ENCODE measurements at regions not wholly inside any gene's neighbourhood (a gene's known extent, or its start where the extent isn't known, plus 50 kb on each side); places are given as distances from the start of the nearest gene placed in this dataset.
"Not testable (repeated sequence)": the region's sequence is repeated elsewhere in the genome, so short reads cannot be mapped to it uniquely, and the experiment has no call there.

DNA sequence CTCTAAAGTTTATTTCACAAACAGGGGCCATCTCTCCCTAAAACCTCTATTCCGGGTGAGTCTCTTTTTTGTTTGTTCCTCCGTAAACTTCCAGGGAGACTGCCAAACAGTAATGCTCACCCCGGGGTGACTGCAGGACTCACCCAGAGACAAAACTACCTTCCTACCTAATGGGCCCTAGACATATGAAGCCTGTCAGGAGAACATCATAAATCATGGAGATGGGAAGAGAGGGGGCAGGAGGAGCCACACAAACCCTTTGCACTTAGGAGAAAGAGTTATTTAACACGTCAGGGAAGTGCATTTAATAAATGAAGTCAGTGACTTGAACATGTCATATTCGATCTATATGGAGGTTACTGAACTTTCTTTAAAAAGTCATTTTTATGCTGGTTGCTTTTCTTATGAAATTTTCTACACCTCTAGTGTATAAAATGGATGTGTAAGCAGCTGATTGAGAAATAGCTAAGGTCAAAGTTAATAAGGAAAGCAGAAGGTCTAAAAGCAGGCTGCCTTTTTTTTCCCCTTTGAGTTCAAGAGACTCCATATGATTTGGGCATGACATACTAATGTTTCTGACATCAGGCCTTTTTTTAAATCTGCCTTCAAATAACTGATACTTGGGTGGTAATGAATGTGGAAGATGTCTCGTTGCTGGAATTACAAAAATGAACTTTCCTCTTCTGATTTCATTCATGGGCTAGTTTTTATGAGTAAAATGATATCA is 286.9 kb upstream of the USP25 start:
- DNase-seq, result no peak

GRCh38 chr21:15443740-15444117 is 286.1 kb upstream of the USP25 start:
- DNase-seq, result no peak

GRCh38 chr21:15444118-15444960 is 285.4 kb upstream of the USP25 start:
- DNase-seq, result no peak

DNA sequence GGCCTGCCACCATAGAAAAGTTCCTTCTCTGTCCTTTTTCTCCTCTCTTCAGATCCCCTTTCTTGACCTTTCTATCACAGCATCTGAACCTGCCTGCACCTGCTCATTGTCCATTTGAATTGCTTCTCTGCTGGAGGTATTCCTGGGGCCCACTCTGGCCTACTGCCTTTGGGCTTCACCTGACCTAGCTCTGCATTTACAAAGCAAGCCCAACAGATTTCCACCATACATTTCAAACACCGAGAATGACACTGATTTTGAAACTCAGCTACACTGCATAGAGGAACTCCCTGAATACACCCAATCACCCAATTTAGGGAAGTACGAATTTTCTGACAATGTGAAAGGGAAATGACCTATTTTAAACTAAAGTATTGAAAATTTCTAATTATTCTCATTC is 284.5 kb upstream of the USP25 start:
- DNase-seq, result no peak

GRCh38 chr21:15446223-15446622 is 283.6 kb upstream of the USP25 start:
- no peak for DNase-seq

- no peak for DNase-seq
These were observed 280.2 kb upstream of the USP25 start for GRCh38 chr21:15449556-15449955.

DNA sequence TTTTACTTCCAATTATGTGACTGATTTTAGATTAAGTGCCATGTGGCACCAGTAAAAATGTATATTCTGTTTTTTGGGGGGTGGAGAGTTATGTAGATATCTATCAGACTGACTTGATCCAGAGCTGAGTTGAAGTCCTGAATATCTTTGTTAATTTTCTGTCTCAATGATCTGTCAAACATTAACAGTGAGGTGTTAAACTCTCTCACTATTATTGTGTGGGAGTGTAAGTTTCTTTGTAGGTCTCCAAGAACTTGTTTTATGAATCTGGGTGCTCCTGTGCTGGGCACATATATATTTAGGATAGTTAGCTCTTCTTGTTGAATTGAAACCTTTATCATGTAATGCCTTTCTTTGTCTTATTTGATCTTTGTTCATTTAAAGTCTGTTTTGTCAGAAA is 276.5 kb upstream of the USP25 start:
- DNase-seq, result no peak

DNA sequence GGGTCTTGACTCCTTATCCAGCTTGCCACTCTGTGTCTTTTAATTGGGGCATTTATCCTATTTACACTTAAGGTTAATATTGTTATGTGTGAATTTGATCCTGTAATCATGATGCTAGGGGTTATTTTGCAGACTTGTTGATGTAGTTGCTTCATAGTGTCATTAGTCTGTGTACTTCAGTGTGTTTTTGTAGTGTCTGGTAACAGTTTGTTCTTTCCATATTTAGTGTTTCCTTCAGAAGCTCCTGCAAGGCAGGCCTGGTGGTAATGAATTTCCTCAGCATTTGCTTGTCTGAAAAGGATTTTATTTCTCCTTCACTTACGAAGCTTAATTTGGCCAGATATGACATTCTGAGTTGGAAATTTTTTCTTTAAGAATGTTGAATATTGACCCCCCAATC is 276.0 kb upstream of the USP25 start:
- DNase-seq, result not testable (repeated sequence)

GRCh38 chr21:15454931-15455330 is 274.9 kb upstream of the USP25 start:
- DNase-seq, result not testable (repeated sequence)

DNA sequence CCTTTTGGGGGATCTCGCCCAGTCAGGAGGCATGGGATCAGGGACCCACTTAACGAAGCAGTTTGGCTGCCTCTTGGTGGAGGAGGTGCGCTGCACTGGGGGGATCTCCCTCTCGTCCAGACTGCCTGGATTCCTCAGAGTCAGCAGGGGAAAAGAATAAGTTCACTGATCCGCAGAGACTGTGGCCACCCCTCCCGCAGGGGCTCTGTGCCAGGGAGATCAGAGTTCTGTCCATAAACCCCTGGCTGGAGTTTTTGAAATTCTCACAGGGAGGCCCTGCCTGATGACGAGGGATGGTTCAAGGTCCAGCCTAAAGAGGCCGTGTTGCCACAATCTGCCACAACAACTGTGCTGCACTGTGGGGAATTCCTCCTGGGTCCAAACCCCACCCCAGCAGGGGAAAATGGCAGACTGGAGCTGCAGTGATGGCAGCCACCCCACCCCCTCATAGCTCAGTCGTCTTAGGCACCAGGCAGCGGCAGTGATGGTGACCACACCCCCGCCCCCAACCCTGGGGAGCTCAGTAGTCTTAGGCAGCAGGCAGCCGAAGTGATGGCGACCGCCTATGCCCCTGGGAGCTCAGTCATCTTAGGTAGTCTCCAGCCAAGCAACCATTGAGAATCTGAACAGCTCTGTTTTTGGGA is 273.8 kb upstream of the USP25 start:
- no peak for DNase-seq

GRCh38 chr21:15457965-15458364 is 271.8 kb upstream of the USP25 start:
- DNase-seq, result no peak

GRCh38 chr21:15462092-15462491 is 267.7 kb upstream of the USP25 start:
- no peak for DNase-seq

- no peak for DNase-seq
These were observed 263.5 kb upstream of the USP25 start for GRCh38 chr21:15466329-15466728.

GRCh38 chr21:15468368-15468767 is 261.4 kb upstream of the USP25 start:
- DNase-seq, result no peak

GRCh38 chr21:15472108-15473040 is 257.4 kb upstream of the USP25 start:
- DNase-seq, result no peak

- DNase-seq, result not testable (repeated sequence)
These were observed 252.0 kb upstream of the USP25 start for GRCh38 chr21:15477773-15478172.

- no peak for DNase-seq
These were observed 249.6 kb upstream of the USP25 start for GRCh38 chr21:15480160-15480559.

- no peak for DNase-seq
These were observed 246.5 kb upstream of the USP25 start for GRCh38 chr21:15483138-15483780.

DNA sequence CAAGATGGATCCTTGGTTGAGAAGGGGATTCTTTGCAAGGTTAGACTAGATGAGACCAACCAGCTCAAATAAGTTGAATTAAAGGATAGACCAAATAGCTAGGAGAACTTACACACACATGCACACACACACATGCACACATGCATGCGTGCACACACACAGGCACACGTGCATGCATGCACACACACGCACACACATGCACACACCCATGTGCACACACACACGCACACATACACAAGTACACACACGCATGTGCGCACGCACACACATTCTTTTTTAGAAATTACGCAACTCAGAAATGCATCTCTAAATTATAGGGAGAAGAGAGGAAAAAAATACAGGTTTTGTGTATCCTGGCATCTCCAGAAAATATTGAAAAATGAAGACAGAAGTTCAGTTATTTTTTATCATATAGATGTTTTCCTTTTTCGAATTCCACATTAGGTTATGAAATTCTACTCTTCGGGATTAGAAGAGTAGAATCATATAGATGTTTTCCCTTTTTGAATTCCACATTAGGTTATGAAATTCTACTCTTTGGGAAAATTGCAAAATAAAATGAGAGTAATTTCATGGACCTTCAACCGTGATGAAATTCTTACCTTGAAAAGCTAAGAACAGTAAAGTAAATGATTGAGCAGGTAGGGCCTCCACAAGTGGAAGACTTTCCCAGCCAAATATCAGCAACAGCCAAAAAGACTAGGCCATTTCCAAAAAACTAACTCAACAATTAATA is 243.2 kb upstream of the USP25 start:
- no peak for DNase-seq

DNA sequence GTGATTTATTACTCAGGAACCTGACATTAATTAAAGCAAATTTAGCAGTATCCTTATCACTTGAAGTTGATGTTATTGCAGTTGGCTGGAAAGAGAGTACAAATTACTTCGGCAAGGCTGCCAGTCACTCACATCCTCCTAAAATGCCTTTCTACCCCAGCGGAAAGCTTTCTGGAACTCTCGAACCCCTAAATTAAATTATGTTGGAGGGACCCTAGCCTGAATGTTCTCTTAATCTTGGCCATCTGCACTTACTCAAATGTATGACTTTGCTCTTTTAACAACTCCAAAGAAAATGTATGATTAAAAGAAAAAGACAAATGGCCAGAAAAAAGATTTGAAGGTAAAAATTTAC is 242.6 kb upstream of the USP25 start:
- no peak for DNase-seq

GRCh38 chr21:15491100-15491499 is 238.7 kb upstream of the USP25 start:
- DNase-seq, result no peak

DNA sequence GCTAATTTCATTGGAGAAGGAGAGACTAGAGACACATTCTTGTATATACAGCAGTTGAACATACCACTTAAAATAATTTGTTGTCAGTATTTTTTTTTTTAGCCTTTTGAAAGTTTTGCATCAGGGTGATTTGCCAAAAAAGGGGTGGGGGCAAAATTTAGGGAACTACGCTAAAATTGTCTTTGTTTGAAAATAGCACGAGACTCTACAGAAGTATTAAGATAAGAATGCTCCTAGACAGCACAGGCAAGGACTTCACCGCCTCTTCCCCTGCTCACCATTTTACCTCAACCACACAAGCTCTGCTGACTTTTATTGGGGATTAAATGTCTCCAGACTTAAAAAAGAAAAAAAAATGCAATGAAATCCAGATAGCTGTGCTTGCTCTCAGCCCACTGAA is 236.1 kb upstream of the USP25 start:
- DNase-seq, result no peak
